ENCODE measurements at regions not wholly inside any gene's neighbourhood (a gene's known extent, or its start where the extent isn't known, plus 50 kb on each side); places are given as distances from the start of the nearest gene placed in this dataset.
"Not testable (repeated sequence)": the region's sequence is repeated elsewhere in the genome, so short reads cannot be mapped to it uniquely, and the experiment has no call there.

- DNase-seq (ENCODE audit: low read depth in 2 of 2) = no peak
Measured at GRCh38 chr21:35606578-35606977, 453.7 kb downstream of the SETD4 start.

DNA sequence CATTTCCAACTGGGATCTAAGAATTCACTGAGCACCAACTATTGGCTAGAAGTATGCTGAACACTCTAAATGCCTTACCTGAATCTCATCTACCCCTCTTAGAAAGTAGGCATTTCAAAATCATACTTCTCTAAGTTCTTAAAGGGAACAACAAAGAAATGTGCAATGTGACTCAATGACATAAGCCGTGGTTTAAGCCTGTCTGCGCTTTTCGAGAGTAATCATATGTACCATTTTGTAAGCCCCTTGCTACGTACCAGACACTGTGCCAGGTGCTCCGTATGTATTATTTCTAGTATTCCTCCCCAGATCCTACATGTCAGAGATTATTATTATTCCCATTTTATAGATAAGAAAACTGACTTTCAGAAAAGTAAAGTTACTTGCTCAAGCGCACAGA, 454.2 kb downstream of the SETD4 start:
- no peak for DNase-seq (ENCODE audit: low read depth in 2 of 2)

DNA sequence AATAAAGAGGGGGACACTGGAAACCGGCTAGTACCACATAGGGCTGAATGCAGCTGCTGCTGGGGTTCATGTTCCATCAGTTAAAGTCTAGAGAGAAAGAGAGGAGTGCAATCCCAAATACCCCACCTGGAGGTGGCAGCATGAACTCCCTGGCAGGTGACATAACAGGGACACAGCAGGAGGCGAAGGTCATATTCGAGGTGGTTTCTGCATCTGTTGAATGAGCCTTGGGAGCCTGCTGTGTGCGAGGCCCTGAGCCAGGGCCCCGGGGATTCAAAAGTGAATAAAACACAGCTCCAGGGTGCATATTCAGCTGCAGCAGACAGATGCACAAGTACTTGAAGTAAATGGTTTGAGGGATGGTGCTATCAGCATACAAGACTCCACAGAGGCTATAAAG, 456.8 kb downstream of the SETD4 start:
- DNase-seq (ENCODE audit: low read depth in 2 of 2) = no peak

GRCh38 chr21:35602811-35603362, 457.4 kb downstream of the SETD4 start:
- DNase-seq (ENCODE audit: low read depth in 2 of 2) = no peak

DNA sequence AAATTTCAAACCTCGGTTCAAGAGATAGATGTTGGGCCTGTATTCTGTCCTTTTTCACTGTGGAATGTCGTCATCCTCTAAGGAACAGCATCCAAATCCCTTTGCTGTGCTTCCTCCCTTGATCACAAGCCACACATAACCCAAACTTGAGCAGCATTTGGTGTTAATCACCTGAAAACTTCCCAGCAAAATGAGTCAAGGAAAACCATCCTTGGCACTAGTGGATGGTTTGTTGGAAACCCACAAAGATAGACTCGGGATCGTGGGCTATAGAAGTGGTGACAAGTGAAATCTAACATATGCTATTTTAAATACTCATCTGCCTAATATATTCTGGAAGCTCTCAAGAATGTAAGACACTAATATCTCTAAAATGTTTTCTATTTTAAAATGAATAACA, 459.1 kb downstream of the SETD4 start:
- DNase-seq (ENCODE audit: low read depth in 2 of 2) = no peak

DNA sequence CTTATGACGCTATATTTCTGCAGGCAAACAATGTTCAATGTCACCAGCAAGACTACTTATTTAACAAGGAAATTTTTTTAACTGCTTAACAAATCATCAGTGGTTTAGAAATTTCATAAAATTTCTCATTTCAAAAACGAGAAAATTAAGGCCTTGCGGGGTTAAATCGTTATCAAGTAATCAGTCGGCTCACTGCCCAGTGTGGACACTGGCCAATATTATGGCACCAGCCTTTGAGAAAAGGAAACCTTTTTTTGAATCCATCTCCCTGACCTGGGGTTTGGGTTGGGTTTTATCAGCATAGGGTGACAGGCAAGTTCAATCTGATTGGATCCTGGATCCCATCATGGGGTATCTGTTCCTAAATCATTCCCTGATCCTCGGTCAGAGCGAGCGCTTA, 461.2 kb downstream of the SETD4 start:
- DNase-seq (ENCODE audit: low read depth in 2 of 2) = no peak

GRCh38 chr21:35597750-35598339, 462.5 kb downstream of the SETD4 start:
- no peak for DNase-seq (ENCODE audit: low read depth in 2 of 2)

GRCh38 chr21:35594905-35595304, 465.4 kb downstream of the SETD4 start:
- no peak for DNase-seq (ENCODE audit: low read depth in 2 of 2)

DNA sequence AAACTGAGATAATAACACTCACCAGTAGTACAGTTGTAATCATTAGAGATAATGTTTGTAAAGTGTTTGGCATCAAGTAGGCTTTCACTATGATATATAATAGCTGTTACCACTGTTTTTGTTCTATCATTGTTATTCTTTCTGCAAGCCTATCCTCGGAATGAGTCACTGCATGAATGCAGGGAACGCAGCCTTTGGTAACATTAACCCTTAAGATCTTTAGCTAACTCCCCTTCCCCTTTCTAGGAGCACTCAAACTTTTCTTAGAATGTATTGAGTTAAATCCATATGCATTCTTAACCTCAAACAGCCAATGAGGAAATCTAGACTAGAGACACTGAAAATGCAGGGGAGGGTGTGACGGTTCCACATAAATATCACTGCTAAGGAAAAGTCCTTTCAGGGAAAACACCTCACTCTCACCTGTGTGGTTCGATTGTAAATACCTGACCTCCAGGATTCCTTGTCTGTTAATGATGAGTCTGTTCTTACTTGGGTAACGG, 467.3 kb downstream of the SETD4 start:
- DNase-seq (ENCODE audit: low read depth in 2 of 2) = no peak

GRCh38 chr21:35590284-35590683, 470.0 kb downstream of the SETD4 start:
- DNase-seq (ENCODE audit: low read depth in 2 of 2) = not testable (repeated sequence)

DNA sequence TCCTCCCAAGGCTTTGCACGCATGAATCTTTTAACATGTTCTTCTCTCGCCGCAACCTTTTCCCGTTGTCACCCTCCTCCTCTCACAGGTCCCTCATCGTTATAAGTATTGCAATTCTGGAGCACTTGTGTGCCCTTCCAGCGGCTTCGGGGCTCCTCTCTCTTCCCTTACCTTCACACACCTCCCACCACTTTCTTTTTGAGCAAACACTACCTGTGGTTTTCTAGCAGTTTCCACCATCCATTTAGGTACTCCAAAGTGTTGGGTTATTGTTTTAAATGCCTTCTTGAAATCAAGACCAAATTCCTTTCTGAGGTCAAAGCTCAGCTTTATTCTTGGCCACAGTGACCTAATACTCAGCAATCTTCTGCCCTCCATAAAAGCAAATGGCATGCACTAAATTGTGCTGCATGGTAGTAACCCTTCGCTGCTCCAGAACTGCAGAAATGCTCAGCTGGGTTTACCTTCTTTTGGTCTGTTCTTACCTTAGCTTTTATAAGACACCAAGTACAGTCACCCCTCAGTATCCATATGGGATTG, 472.4 kb downstream of the SETD4 start:
- no peak for DNase-seq (ENCODE audit: low read depth in 2 of 2)

GRCh38 chr21:35586305-35586704, 474.0 kb downstream of the SETD4 start:
- no peak for DNase-seq (ENCODE audit: low read depth in 2 of 2)

DNA sequence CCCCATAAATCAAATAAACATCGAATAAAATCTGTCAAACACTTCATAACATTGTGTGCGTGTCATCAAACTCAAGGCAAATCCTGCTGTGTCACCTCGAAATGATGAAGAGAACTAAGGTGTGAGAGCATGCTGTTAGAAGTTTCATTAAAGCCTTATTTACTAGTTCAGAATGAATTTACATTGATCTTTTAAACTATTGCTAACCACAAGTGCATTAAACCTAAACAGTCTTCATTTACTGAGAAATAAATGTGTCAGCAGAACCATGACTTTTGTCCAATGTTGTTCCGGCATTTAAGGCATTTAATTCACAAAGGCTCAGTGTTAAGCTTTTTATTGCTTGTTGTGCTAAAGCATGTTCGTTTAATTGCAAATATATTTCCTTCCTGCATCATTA, 474.4 kb downstream of the SETD4 start:
- no peak for DNase-seq (ENCODE audit: low read depth in 2 of 2)

GRCh38 chr21:35585155-35585554, 475.2 kb downstream of the SETD4 start:
- DNase-seq (ENCODE audit: low read depth in 2 of 2) = no peak

GRCh38 chr21:35583566-35584216, 476.6 kb downstream of the SETD4 start:
- DNase-seq (ENCODE audit: low read depth in 2 of 2) = no peak

- DNase-seq (ENCODE audit: low read depth in 2 of 2) = no peak
Measured at GRCh38 chr21:35582731-35583130, 477.6 kb downstream of the SETD4 start.

DNA sequence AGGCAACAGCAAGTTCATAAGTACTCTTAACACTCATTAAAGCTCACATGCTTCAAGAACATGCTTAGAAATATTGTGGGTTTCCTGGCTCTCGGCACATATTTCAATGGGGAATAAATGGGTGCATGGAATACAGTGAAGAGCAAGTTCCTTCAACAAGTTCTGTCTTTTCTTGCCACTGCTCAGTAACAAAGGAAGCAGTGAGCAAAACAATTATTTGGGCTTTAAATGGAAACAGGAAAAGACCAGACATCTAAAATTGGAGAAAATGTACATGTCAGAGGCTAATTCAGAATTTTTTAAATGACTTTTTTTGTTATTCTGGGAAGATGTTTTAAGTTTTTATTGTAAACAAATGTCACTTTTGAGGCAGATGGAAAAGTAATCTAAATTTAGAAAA, 478.7 kb downstream of the SETD4 start:
- no peak for DNase-seq (ENCODE audit: low read depth in 2 of 2)

DNA sequence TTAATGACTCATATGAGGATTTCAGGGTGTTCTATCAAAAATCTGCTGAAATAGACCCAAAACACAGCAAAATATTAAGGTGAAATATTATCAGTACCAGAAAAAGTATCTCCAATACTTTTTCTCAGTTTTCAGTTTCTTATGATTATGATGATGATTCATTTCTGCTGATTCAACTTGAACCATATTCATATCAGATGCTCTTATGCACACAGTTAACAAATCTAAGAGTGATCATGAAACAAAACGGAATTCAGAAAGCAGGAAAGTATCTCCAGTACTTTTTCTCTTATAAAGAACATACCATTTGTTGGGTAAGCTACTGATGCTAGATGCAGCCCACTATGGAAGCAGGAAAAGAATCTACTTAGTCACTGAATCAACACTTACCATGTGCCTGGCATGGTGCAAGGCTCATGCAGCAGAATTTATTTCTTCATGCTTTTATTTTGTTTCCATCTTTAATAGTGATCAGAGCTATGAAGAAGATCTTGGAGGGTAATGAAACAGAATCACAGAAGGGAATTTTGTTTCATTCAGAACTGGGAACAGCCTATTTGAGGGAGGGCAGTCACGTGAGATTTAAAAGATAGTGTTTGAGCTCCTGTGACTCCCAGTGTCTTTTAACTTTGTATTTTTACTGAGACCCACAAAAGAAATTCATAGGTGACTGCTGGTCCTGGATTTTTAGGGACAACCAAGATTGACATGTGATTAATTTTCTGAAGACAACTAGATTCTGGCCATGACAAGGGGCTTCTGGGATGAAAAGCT, 480.6 kb downstream of the SETD4 start:
- no peak for DNase-seq (ENCODE audit: low read depth in 2 of 2)

GRCh38 chr21:35578831-35579471, 481.4 kb downstream of the SETD4 start:
- no peak for DNase-seq (ENCODE audit: low read depth in 2 of 2)

GRCh38 chr21:35578347-35578782, 482.0 kb downstream of the SETD4 start:
- DNase-seq (ENCODE audit: low read depth in 2 of 2) = no peak

- no peak for DNase-seq (ENCODE audit: low read depth in 2 of 2)
Measured at GRCh38 chr21:35575280-35575915, 484.9 kb downstream of the SETD4 start.

Measured in stimulated activated CD8-positive, alpha-beta memory T cell treated with anti-CD3 and anti-CD28 coated beads, Interleukin-7, amount 100 ng/mL, for 1 hour (primary cell).